PC-9 (cell line): ENCODE measurements at regions not wholly inside any gene's neighbourhood (a gene's known extent, or its start where the extent isn't known, plus 50 kb on each side); places are given as distances from the start of the nearest gene placed in this dataset.
"Not testable (repeated sequence)": the region's sequence is repeated elsewhere in the genome, so short reads cannot be mapped to it uniquely, and the experiment has no call there.

Source experiments
- BruUV-seq: library from RNA; stranded (reverse); fragments of 400-500 nt; replicated peaks from 2 replicates; lab custom pipeline; 2021; lab: Mats Ljungman, UMichigan
- CTCF ChIA-PET: fragments of 300-600 bp; sonication (Branson Sonifier 250); formaldehyde crosslinking; loops from one replicate; lab custom pipeline; 2022; ENCODE audit warnings: antibody characterized with exemption; lab: Charles Lee
- POLR2A ChIA-PET: fragments of 300-600 bp; sonication (Branson Sonifier 250); formaldehyde crosslinking; loops from one replicate; lab custom pipeline; 2022; ENCODE audit warnings: antibody characterized with exemption; ENCODE audit not compliant: unreplicated experiment; lab: Charles Lee
- DNase-seq, 2 experiments: peaks; one replicate each; pipeline versions ENCODE4 v3.0.0 to v3.0.0-alpha.2; 2015 to 2022; ENCODE audit warnings: mixed read lengths in 1 of 2
- H2AFZ ChIP-seq: fragments of 200-600 bp; sonication (generic); 2 replicates; pipeline ENCODE4 v1.8.1; 2017; ENCODE audit warnings: antibody characterized with exemption
- H3F3A ChIP-seq: fragments of 200-600 bp; sonication (generic); 2 replicates; pipeline ENCODE4 v1.8.1; 2017; ENCODE audit warnings: antibody characterized with exemption, mild to moderate bottlenecking, low read depth; ENCODE audit not compliant: insufficient read depth
- H3K27ac ChIP-seq: fragments of 200-600 bp; sonication (generic); 2 replicates; pipeline ENCODE4 v1.6.1; 2016; ENCODE audit warnings: mixed run types
- H3K27me3 ChIP-seq: fragments of 200-600 bp; sonication (generic); 2 replicates; pipeline ENCODE4 v1.6.1; 2016; ENCODE audit warnings: low read depth, mixed run types; ENCODE audit not compliant: insufficient read depth
- H3K36me3 ChIP-seq: fragments of 200-600 bp; sonication (generic); 2 replicates; pipeline ENCODE4 v1.6.1; 2016; ENCODE audit warnings: low read depth, mixed run types
- H3K4me1 ChIP-seq: fragments of 200-600 bp; sonication (generic); replicated peaks from 2 replicates; pipeline ENCODE4 v1.6.1; 2016; ENCODE audit warnings: mixed run types; ENCODE audit not compliant: insufficient read depth
- H3K4me2 ChIP-seq: fragments of 200-600 bp; sonication (generic); 2 replicates; pipeline ENCODE4 v1.6.1; 2017; ENCODE audit warnings: mixed run types
- H3K4me3 ChIP-seq: fragments of 200-600 bp; sonication (generic); 2 replicates; pipeline ENCODE4 v1.6.1; 2016; ENCODE audit warnings: mixed run types
- H3K79me2 ChIP-seq: fragments of 200-600 bp; sonication (generic); 2 replicates; pipeline ENCODE4 v1.6.1; 2017; ENCODE audit warnings: low read depth, mixed run types
- H3K9me2 ChIP-seq: fragments of 200-600 bp; sonication (generic); 2 replicates; pipeline ENCODE4 v1.8.1; 2017; ENCODE audit warnings: mild to moderate bottlenecking; ENCODE audit not compliant: insufficient read depth
- H3K9me3 ChIP-seq: fragments of 200-600 bp; sonication (generic); 2 replicates; pipeline ENCODE4 v1.8.1; 2016; ENCODE audit warnings: low read depth; ENCODE audit not compliant: insufficient read depth
- H4K20me1 ChIP-seq: fragments of 200-600 bp; sonication (generic); 2 replicates; pipeline ENCODE4 v1.8.1; 2017; ENCODE audit not compliant: insufficient read depth
- EZH2 ChIP-seq: fragments of 200-600 bp; sonication (generic); IDR thresholded peaks from 2 replicates; pipeline ENCODE4 v1.8.0; 2017; ENCODE audit warnings: antibody characterized with exemption, low read depth
- intact Hi-C: fragments of 100-400 bp; cut with micrococcal nuclease; formaldehyde crosslinking; loops from one replicate; pipeline ENCODE4 v1.10.0; 2022; ENCODE audit not compliant: unreplicated experiment
- TF ChIP-seq, protein P1 (sequence below): fragments of 200-600 bp; sonication (generic); conservative IDR thresholded peaks from 2 replicates; pipeline ENCODE4 v1.6.1; 2017; ENCODE audit warnings: mixed run types, antibody characterized with exemption, mild to moderate bottlenecking, moderate library complexity

DNA sequence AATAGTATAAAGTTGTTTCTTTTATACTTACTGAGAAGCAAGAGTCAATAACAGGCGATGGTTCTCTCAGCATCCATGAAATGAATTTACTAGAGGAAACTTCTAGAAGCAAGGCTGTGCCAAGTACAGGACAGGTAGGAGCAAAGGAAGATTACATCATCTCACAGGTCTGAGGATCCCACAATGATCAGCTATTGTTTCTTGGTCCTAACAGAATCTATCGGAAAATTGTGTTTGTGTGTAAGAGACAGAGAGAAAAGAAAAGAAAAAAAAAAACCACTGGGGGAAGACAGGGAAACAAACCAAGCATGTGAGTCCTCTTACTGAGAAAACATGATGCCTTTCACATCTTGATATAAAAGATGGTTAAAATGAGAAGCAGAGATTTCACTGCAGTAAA, 535.0 kb upstream of the NRP1 start:
- Histone ChIP-seq H3K36me3 (no peaks in the 10 kb centered on the region), H3K4me1 (no peaks in the 10 kb centered on the region), H2AFZ (no peak overlapping the region), H3K4me3 (no peak overlapping the region), H3K4me2 (no peak overlapping the region), H3F3A (no peaks in the 10 kb centered on the region), H3K9me3 (no peaks in the 10 kb centered on the region), H3K27ac (no peak overlapping the region), H3K79me2 (no peaks in the 10 kb centered on the region), H3K27me3 (no peaks in the 10 kb centered on the region), H4K20me1 (no peaks in the 10 kb centered on the region), H3K9me2 (no peaks in the 10 kb centered on the region)
- DNase-seq: no peak
- no TSS peak for BruUV-seq
- ChIA-PET CTCF (no interaction called here), POLR2A (no interaction called here)
- TF ChIP-seq, protein P1, sequence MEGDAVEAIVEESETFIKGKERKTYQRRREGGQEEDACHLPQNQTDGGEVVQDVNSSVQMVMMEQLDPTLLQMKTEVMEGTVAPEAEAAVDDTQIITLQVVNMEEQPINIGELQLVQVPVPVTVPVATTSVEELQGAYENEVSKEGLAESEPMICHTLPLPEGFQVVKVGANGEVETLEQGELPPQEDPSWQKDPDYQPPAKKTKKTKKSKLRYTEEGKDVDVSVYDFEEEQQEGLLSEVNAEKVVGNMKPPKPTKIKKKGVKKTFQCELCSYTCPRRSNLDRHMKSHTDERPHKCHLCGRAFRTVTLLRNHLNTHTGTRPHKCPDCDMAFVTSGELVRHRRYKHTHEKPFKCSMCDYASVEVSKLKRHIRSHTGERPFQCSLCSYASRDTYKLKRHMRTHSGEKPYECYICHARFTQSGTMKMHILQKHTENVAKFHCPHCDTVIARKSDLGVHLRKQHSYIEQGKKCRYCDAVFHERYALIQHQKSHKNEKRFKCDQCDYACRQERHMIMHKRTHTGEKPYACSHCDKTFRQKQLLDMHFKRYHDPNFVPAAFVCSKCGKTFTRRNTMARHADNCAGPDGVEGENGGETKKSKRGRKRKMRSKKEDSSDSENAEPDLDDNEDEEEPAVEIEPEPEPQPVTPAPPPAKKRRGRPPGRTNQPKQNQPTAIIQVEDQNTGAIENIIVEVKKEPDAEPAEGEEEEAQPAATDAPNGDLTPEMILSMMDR: no peak
- no peak for TF ChIP-seq EZH2
- intact Hi-C loops: no loop called here

DNA sequence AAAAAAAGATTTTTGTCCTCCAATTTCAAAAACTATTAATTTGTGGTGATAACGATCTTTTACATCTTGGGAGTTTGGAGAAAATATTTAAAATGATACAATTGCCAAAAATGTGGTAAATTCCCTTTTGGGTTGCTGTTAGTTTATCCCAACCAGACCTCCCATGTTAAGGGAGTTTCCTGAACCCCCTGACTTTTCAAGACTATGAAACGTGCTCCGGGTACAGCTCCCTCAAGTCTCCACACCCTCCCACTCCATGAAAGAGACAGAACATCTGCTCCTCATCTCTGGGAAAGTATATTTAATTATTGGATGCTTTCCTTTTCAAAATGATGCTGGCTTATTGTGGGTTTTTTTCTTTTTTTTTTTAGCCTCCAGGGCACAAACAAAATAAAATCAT, 534.6 kb upstream of the NRP1 start:
- ChIA-PET POLR2A (no interaction called here), CTCF (no interaction called here)
- BruUV-seq: no TSS peak
- Histone ChIP-seq H3K4me3 (no peak overlapping the region), H4K20me1 (no peaks in the 10 kb centered on the region), H3K4me1 (no peaks in the 10 kb centered on the region), H3F3A (no peaks in the 10 kb centered on the region), H3K9me2 (no peaks in the 10 kb centered on the region), H3K27me3 (no peaks in the 10 kb centered on the region), H2AFZ (no peak overlapping the region), H3K36me3 (no peaks in the 10 kb centered on the region), H3K9me3 (no peaks in the 10 kb centered on the region), H3K27ac (no peak overlapping the region), H3K79me2 (no peaks in the 10 kb centered on the region), H3K4me2 (no peak overlapping the region)
- TF ChIP-seq, protein P1: no peak
- TF ChIP-seq EZH2: no peak
- no peak for DNase-seq
- intact Hi-C loops: no loop called here

GRCh38 chr10:33867199-33867789, 532.8 kb upstream of the NRP1 start:
- CTCF ChIA-PET, H3K27ac ChIP-seq, H3K9me3 ChIP-seq, intact Hi-C loops, H3K4me2 ChIP-seq, POLR2A ChIA-PET, H3K36me3 ChIP-seq, H3K9me2 ChIP-seq, H2AFZ ChIP-seq, H3K79me2 ChIP-seq, H3K4me3 ChIP-seq, H4K20me1 ChIP-seq, H3F3A ChIP-seq, H3K27me3 ChIP-seq, BruUV-seq, DNase-seq, H3K4me1 ChIP-seq: not testable (repeated sequence)

DNA sequence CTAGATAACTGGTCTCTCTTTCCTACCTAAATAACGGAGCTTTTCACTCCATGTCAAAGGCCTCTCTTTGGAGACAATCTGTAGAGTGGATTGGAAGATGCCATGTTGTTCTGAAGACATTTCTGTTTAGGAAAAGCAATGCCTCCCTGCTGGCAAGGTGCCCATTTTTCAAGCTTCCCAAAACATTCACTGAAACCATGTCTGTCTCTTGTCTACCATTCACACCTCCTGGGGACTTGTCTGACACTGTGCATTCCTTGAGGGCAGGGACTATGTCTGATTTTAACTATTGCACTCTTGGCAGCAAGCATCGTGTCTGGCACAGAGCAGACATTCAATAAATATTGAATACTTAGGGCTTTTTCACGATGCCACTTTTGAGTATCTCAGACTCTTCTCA, 528.9 kb upstream of the NRP1 start:
- POLR2A ChIA-PET: interaction anchor here (0.9 kb wide), 1 partner anchor 732 kb away, joined by 3 read pairs; no protein-coding TSS in a partner anchor
- Histone ChIP-seq H3K4me2 (no peak overlapping the region), H3K9me3 (no peaks in the 10 kb centered on the region), H4K20me1 (no peaks in the 10 kb centered on the region), H3K9me2 (no peaks in the 10 kb centered on the region), H3K36me3 (no peaks in the 10 kb centered on the region), H3F3A (no peaks in the 10 kb centered on the region), H3K4me3 (no peak overlapping the region), H3K79me2 (no peaks in the 10 kb centered on the region), H3K27me3 (no peaks in the 10 kb centered on the region), H3K27ac (no peak overlapping the region), H3K4me1 (no peaks in the 10 kb centered on the region), H2AFZ (no peak overlapping the region)
- intact Hi-C loops: no loop called here
- CTCF ChIA-PET: no interaction called here
- BruUV-seq: no TSS peak
- no peak for DNase-seq
- TF ChIP-seq EZH2: no peak
- TF ChIP-seq, protein P1: no peak
